LoVo (cell line): ENCODE measurements at regions not wholly inside any gene's neighbourhood (a gene's known extent, or its start where the extent isn't known, plus 50 kb on each side); places are given as distances from the start of the nearest gene placed in this dataset.
"Not testable (repeated sequence)": the region's sequence is repeated elsewhere in the genome, so short reads cannot be mapped to it uniquely, and the experiment has no call there.

Source experiments
- DNase-seq: peaks from one replicate; pipeline ENCODE4 v3.0.0-alpha.2; 2016; ENCODE audit warnings: low spot score

- DNase-seq: not testable (repeated sequence)
Measured at GRCh38 chr2:111503844-111504570, 380.0 kb downstream of the ANAPC1 start.

DNA sequence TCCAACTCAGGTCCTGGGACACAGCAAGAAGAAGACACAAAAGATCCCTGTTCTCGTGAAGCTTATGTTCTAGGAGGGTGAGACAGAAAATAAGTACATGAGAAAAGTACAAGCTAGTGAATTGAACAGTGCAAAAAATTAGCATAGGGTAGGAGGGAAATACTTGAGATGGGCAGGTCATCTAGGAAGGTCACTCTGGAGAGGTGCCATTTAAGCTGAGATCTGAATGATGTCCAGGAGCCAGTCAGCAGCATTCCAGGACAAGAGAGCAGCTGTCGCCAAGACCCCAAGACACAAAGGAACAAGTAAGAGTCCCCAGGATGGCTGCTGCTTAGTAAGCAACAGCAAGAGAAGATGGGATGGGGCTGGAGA lies 379.4 kb downstream of the ANAPC1 start:
- not testable (repeated sequence) for DNase-seq

GRCh38 chr2:111505267-111505666 lies 378.7 kb downstream of the ANAPC1 start:
- DNase-seq: not testable (repeated sequence)

DNA sequence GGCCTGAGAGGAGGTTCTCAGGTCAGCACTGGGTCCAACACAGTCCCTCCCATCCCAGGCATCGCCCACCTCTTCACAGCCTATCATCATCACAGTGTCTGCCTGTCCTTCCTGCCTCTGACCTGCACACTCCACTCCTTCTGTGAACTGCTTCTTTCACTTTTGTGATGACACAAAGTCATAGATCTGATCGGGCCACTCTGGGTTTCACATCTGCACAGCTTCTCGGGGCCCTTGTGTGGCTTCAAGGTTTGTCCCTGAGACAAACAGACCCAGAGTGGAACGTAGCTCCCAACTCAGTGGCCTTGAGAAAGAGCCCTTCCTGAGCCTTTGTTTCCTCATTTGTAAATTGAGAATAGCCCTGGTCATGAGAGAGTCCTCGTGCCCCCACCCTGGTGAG lies 377.1 kb downstream of the ANAPC1 start:
- DNase-seq: not testable (repeated sequence)

DNA sequence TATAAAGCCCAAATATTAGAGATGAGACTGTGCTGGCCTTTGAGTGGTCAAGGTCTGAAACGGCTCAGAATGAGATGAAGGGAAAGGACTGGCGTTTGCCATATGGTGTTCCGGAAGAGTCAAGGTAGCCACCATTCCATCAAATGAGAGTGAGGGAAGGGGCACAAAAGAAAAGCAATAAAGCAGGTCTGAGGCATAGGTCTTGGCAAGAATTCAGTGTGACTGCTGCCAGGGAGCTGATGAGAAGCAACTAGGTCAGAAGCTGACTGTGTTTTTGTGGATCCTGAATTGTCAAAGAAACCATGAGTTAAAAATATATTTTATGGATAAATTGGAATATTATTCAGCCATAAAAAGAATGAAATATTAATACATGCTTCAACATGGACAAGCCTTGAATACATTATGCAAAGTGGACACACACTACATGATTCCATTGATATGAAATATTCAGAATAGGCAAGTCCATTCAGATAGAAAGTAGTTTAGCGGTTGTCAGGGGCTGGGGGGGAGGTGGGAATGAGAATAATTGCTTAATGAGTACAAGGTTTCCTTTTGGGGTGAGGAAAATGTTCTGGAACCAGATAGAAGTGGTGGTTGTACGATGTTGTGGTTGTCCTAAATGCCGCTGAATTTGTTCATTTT lies 374.6 kb downstream of the ANAPC1 start:
- DNase-seq: not testable (repeated sequence)

GRCh38 chr2:111510384-111510783 lies 373.6 kb downstream of the ANAPC1 start:
- not testable (repeated sequence) for DNase-seq

DNA sequence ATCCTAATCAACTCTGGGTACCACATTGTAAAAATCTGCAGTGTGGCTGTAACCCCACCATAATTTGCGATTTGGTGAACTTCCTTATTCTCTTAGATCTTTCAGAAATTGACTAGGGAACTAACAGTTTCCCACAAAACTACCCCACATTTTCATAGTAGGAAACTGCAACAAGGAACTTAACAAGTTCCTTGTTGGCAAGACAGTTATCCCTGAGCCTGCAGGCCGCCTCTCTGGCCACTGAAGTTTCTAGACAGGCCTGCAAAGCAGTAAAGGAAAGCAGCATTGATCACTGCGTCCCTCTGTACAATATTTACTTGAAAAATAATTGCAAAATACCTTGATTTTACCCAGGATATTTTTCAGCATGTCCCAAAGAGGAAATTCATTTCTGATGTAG lies 372.9 kb downstream of the ANAPC1 start:
- DNase-seq: not testable (repeated sequence)

- not testable (repeated sequence) for DNase-seq
Measured at GRCh38 chr2:111512378-111512777, 371.6 kb downstream of the ANAPC1 start.

DNA sequence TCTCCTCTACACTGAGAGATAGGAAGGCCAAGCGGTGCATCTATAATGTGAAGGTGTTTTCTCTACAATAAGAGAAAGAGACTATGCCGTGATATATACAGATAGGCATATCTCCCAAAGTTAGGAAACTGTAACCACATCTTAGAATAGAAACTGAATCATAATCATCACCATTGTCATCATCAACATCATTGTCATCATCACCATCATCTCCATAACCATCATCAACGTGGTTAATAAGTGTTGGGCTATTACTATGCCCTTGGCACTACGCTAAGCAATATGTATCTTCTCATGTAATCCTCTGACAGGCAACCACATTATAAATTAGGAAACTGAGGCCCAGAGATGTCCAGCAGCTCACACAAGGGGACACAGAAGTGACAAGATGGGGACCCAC lies 369.9 kb downstream of the ANAPC1 start:
- DNase-seq: not testable (repeated sequence)

DNA sequence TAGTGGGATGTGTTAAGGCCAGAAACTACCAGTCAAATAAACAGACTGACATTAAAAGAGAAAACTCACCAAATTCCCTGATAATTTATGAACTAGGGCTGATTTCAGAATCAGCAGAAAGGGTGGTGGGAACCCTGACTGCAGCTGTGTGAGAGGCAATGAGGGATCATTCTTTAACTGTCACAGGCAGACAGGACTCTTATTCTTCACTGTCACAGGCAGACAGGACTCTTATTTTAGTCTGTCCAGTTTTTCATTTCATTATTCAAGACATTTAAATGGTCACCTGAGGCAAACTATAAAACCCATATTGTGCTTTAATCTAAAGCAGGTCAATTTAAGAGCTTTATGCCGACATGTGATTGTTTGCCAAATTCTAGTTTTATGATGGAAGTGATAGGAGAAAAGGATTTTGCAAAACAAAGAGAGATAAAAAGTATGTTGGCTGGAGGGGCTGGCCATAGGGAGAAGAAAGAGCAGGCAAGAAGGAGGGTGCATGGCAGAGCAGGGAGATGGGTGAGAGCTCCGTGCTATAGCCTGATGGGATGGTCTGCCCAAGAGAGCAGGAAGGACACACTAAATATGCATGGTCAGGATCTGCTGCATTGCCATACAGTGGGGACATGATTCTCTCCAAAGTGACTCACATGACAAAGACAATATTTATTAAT lies 366.8 kb downstream of the ANAPC1 start:
- not testable (repeated sequence) for DNase-seq

- DNase-seq: not testable (repeated sequence)
Measured at GRCh38 chr2:111517721-111518053, 366.3 kb downstream of the ANAPC1 start.

- DNase-seq: no peak
Measured at GRCh38 chr2:111519071-111519470, 364.9 kb downstream of the ANAPC1 start.

- no peak for DNase-seq
Measured at GRCh38 chr2:111522231-111522768, 361.7 kb downstream of the ANAPC1 start.

GRCh38 chr2:111523009-111523408 lies 361.0 kb downstream of the ANAPC1 start:
- DNase-seq: no peak

- DNase-seq: not testable (repeated sequence)
Measured at GRCh38 chr2:111525026-111525425, 359.0 kb downstream of the ANAPC1 start.

DNA sequence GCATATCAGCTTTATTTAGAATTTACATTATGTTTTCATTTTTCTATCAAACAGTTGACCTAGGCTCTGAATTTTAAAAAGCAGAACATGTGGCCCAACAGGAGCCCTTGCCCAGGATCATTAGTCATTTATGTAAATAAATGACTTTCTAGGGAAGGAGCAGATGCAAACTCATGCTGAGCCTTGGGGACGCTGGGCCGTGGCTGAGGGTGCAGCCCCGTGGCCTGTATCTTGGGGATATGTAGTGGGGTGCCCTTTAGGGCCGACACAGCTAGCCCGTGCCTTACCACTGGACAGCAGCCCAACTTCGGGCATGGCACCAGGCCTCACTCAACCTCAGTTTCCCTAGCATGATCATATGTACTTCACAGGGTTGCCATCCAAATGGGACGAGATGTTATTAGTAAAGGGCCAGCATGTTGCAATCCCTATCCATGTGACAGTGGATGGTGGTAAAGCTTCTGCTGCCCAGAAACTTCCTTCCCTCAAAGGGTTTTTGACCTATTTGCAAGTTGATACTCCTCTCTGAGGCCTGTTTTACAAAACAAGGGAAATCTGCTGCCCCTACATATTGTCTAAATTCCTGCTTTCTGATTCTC lies 357.9 kb downstream of the ANAPC1 start:
- DNase-seq: not testable (repeated sequence)

GRCh38 chr2:111527707-111528400 lies 356.1 kb downstream of the ANAPC1 start:
- DNase-seq: not testable (repeated sequence)

GRCh38 chr2:111529022-111529421 lies 355.0 kb downstream of the ANAPC1 start:
- not testable (repeated sequence) for DNase-seq

GRCh38 chr2:111530239-111530965 lies 353.6 kb downstream of the ANAPC1 start:
- not testable (repeated sequence) for DNase-seq

DNA sequence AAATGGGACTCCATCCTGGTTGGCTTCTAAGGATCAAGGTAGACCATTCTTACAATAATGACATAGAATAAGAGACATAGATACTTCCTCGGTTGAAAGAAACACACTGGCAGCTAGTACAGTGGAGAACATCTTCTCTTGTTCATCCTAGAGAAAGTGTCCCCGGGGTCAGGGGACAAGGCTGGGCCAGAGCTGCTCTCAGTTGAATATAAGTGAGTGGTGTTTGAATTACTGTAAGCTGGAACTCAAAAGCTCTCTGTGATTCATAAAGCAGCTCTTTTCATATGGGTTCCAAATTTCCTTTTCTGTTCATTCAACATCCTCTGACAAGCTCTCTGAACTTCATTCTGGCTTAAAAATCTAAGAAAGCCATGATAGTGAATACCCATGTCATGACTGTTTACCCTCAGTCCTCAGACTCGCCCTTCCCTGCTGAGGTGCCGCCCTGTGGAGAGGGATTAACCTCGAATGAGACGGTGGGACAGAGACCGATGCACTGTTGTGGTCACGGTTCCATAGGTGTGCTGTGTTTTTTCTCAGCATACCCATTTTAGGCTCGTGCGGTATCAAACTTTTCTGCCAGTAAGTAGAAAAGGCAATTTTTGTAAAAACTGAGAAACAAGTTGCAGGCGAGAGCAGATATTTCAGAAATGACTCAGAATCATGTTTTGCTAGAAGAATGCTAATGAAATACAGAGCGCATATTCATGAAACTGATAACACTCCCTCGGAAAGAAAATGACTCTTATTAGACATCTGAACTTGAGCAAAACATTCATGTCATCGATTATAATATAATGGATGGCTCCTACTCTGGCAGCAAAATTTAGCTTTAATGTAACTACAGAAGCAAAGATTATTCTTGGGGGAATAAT lies 351.1 kb downstream of the ANAPC1 start:
- DNase-seq: not testable (repeated sequence)
